CD4-positive, alpha-beta memory T cell (primary cell): ENCODE measurements at regions not wholly inside any gene's neighbourhood (a gene's known extent, or its start where the extent isn't known, plus 50 kb on each side); places are given as distances from the start of the nearest gene placed in this dataset.

Experiments
- CTCF ChIA-PET: fragments of 350-600 bp; sonication (Branson Sonifier 250); formaldehyde crosslinking; loops from one replicate; lab custom pipeline; 2021; ENCODE audit warnings: inconsistent platforms; ENCODE audit not compliant: partially characterized antibody; lab: Charles Lee
- POLR2A ChIA-PET: fragments of 350-600 bp; sonication (Branson Sonifier 250); formaldehyde crosslinking; loops from one replicate; lab custom pipeline; 2021; ENCODE audit not compliant: partially characterized antibody; lab: Charles Lee
- DNase-seq, 5 donors: peaks; one replicate each; pipeline versions ENCODE4 v3.0.0 to v3.0.0-alpha.2; 2020 to 2022; ENCODE audit warnings: mixed read lengths in 1 of 5
- H3K27ac ChIP-seq: one replicate; pipeline ENCODE4 v1.7.0; 2013; ENCODE audit warnings: low read depth, low read length
- H3K27me3 ChIP-seq: 2 replicates; pipeline ENCODE4 v1.7.0; 2013; ENCODE audit warnings: mild to moderate bottlenecking, low read length, moderate library complexity; ENCODE audit not compliant: insufficient read depth
- H3K36me3 ChIP-seq: 2 replicates; pipeline ENCODE4 v1.7.0; 2013; ENCODE audit warnings: mild to moderate bottlenecking, low read length, moderate library complexity; ENCODE audit not compliant: insufficient read depth
- H3K4me1 ChIP-seq: 2 replicates; pipeline ENCODE4 v1.7.0; 2013; ENCODE audit warnings: mild to moderate bottlenecking, low read length, moderate library complexity; ENCODE audit not compliant: insufficient read depth
- H3K4me3 ChIP-seq, 2 donors: one replicate each; pipeline ENCODE4 v1.7.0; 2013; ENCODE audit warnings: low read length in 2 of 2, mild to moderate bottlenecking in 1 of 2
- H3K9me3 ChIP-seq, 2 donors: one replicate each; pipeline ENCODE4 v1.7.0; 2013; ENCODE audit warnings: low read length in 2 of 2, control low read depth in 1 of 2; ENCODE audit not compliant: control insufficient read depth in 1 of 2
- H3K27ac Mint-ChIP-seq, 7 donors: one replicate each; pipeline ENCODE4 v1.8.0; 2020 to 2021; ENCODE audit warnings: mixed read lengths in 7 of 7, mild to moderate bottlenecking in 6 of 7, inconsistent platforms in 3 of 7, moderate library complexity in 3 of 7
- H3K27me3 Mint-ChIP-seq, 2 donors: one replicate each; pipeline ENCODE4 v1.8.0; 2020 to 2021; ENCODE audit warnings: mixed read lengths in 2 of 2
- H3K36me3 Mint-ChIP-seq, 2 donors: one replicate each; pipeline ENCODE4 v1.8.0; 2020 to 2021; ENCODE audit warnings: mixed read lengths in 2 of 2, inconsistent platforms in 1 of 2, mild to moderate bottlenecking in 1 of 2
- H3K4me1 Mint-ChIP-seq, 4 donors: one replicate each; pipeline ENCODE4 v1.8.0; 2020 to 2021; ENCODE audit warnings: mixed read lengths in 4 of 4, mild to moderate bottlenecking in 1 of 4
- H3K4me3 Mint-ChIP-seq, 8 donors: one replicate each; pipeline ENCODE4 v1.8.0; 2020 to 2021; ENCODE audit warnings: mixed read lengths in 8 of 8, mild to moderate bottlenecking in 7 of 8, moderate library complexity in 6 of 8, inconsistent platforms in 3 of 8
- H3K9me3 Mint-ChIP-seq, 8 donors: one replicate each; pipeline ENCODE4 v1.8.0; 2020 to 2021; ENCODE audit warnings: mixed read lengths in 8 of 8, mild to moderate bottlenecking in 5 of 8, inconsistent platforms in 3 of 8, moderate library complexity in 1 of 8
- intact Hi-C: fragments of 100-400 bp; cut with micrococcal nuclease; formaldehyde crosslinking; loops from one replicate; pipeline ENCODE4 v1.15.1; 2023

DNA sequence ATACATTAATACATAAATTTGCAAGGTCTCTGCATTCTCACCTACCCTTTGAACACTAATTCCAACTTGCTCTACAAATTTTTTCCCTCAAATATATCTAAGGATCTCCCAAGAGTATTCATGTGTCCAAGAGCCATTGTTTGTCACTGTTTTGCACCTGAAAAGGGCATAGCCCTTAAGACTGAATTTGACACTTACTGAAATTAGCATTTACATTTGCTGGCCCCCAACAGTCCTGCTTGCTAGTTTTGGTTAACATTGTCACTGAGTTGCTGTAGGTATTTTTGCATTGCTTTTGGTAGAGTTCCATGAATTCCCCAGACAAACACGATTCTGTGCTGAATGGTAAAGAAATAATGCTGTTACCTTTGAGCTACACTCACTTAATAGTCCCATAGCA is 57.3 kb downstream of the KCNA4 start:
- Histone ChIP-seq H3K27me3 (no peaks in the 10 kb centered on the region), H3K27ac (no peak overlapping the region), H3K4me3 (no peak overlapping the region), H3K4me1 (no peaks in the 10 kb centered on the region), H3K9me3 (no peaks in the 10 kb centered on the region), H3K36me3 (no peaks in the 10 kb centered on the region)
- no peaks in the 10 kb centered on the region for H3K27me3 Mint-ChIP-seq
- H3K9me3 Mint-ChIP-seq: peaks cover 0 to 7% (median 1%) of the 10 kb centered on the region in 8 donors
- no peaks in the 10 kb centered on the region for H3K4me1 Mint-ChIP-seq
- no peaks in the 10 kb centered on the region for H3K36me3 Mint-ChIP-seq
- no peak for DNase-seq
- CTCF ChIA-PET: no interaction called here
- H3K27ac Mint-ChIP-seq: no peak overlapping the region
- H3K4me3 Mint-ChIP-seq: no peak overlapping the region
- POLR2A ChIA-PET: no interaction called here
- intact Hi-C loops: no loop called here

DNA sequence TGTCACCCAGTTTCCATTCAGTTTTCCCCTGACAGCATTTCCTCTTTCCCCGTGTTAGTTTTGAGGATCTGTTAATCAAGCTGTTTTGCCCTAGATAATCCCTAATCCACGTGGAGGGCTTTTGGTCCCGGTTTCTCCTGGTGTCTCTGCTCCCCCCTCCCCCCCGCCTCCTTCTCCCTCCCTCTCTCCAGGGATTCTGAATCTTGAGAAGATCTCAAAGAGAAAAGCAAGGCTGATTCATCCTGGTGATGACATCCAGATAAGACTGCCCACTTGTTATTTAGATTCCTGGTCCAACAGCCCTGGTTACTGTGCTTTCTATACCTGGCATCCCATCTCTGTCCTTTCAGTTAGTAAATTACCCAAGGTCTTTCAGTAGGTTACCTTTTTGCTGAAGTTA is 59.4 kb downstream of the KCNA4 start:
- H3K27ac Mint-ChIP-seq: no peak overlapping the region
- Histone ChIP-seq H3K9me3 (no peaks in the 10 kb centered on the region), H3K27ac (no peak overlapping the region), H3K4me3 (no peak overlapping the region), H3K36me3 (no peaks in the 10 kb centered on the region), H3K27me3 (no peaks in the 10 kb centered on the region), H3K4me1 (no peaks in the 10 kb centered on the region)
- H3K36me3 Mint-ChIP-seq: no peaks in the 10 kb centered on the region
- no peaks in the 10 kb centered on the region for H3K4me1 Mint-ChIP-seq
- POLR2A ChIA-PET: no interaction called here
- CTCF ChIA-PET: no interaction called here
- H3K4me3 Mint-ChIP-seq: no peak overlapping the region
- intact Hi-C loops: no loop called here
- H3K9me3 Mint-ChIP-seq: peaks cover 0 to 11% (median 5%) of the 10 kb centered on the region in 8 donors
- H3K27me3 Mint-ChIP-seq: no peaks in the 10 kb centered on the region
- DNase-seq: no peak

DNA sequence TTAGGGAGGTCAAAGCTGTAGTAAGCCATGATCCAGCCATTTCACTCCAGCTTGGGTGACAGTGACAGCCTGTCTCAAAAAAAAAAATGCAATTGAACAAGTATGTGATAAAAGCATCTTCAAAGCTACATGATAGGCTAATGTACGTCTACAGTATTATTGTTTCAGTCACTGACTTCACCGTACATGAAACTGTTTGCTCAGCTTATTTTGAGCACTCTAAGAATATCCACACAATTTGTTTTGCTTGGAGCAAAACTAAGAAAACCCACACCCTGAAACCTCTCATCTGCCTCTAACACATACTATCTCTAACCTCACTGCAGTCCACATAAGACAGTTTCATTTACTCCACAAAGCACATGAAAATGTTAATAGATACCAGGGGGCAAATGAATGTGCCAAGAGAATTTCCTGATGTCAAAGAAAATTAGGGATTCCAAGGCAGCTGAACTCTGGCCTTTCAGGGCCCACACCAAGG is 60.7 kb downstream of the KCNA4 start:
- no peaks in the 10 kb centered on the region for H3K36me3 Mint-ChIP-seq
- intact Hi-C loops: no loop called here
- DNase-seq: no peak

DNA sequence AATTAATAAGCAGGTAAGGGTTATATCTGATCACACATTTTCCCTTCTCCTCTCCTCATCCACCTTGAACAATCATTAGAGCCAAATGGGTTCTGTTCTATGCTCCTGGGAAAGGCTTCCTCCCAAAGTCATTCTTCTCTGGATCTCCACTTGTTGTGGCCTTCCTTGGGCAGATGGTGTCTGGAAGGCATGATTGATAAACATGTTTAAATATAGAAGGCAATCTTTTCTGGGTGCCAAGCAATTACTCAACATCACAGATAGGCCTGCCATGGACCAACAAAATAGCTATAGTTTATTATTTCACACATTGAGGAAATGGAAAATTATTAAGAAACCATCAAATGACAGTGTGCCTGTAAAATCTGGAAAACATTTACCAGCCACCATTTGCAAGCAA is 73.5 kb downstream of the KCNA4 start:
- Histone ChIP-seq H3K27ac (no peak overlapping the region), H3K4me1 (no peaks in the 10 kb centered on the region), H3K9me3 (peaks cover 0 to 5% of the 10 kb centered on the region in 2 donors), H3K36me3 (no peaks in the 10 kb centered on the region), H3K4me3 (no peak overlapping the region), H3K27me3 (no peaks in the 10 kb centered on the region)
- H3K36me3 Mint-ChIP-seq: no peaks in the 10 kb centered on the region
- no peak for DNase-seq
- CTCF ChIA-PET: no interaction called here
- no peak overlapping the region for H3K27ac Mint-ChIP-seq
- H3K9me3 Mint-ChIP-seq: peaks cover 2 to 16% (median 7%) of the 10 kb centered on the region in 8 donors
- H3K4me3 Mint-ChIP-seq: no peak overlapping the region
- no peaks in the 10 kb centered on the region for H3K4me1 Mint-ChIP-seq
- H3K27me3 Mint-ChIP-seq: no peaks in the 10 kb centered on the region
- intact Hi-C loops: no loop called here
- POLR2A ChIA-PET: no interaction called here

More for the DNA sequence above, 60.7 kb downstream of the KCNA4 start:
- H3K4me1 Mint-ChIP-seq: no peaks in the 10 kb centered on the region
- POLR2A ChIA-PET: no interaction called here
- no peaks in the 10 kb centered on the region for H3K36me3 ChIP-seq
- no peaks in the 10 kb centered on the region for H3K4me1 ChIP-seq
- no peak overlapping the region for H3K4me3 ChIP-seq
- H3K27ac ChIP-seq: no peak overlapping the region
- H3K9me3 Mint-ChIP-seq: peaks cover 0 to 8% (median 4%) of the 10 kb centered on the region in 8 donors
- H3K9me3 ChIP-seq: no peaks in the 10 kb centered on the region
- H3K27me3 Mint-ChIP-seq: no peaks in the 10 kb centered on the region
- no peak overlapping the region for H3K27ac Mint-ChIP-seq
- no peak overlapping the region for H3K4me3 Mint-ChIP-seq
- CTCF ChIA-PET: no interaction called here
- no peaks in the 10 kb centered on the region for H3K27me3 ChIP-seq

- Histone ChIP-seq H3K9me3 (no peaks in the 10 kb centered on the region), H3K4me1 (no peaks in the 10 kb centered on the region), H3K27me3 (no peaks in the 10 kb centered on the region), H3K36me3 (no peaks in the 10 kb centered on the region), H3K4me3 (no peak overlapping the region), H3K27ac (no peak overlapping the region)
- Mint-ChIP-seq H3K4me1 (no peaks in the 10 kb centered on the region), H3K36me3 (no peaks in the 10 kb centered on the region), H3K27ac (no peak overlapping the region), H3K4me3 (no peak overlapping the region), H3K27me3 (no peaks in the 10 kb centered on the region), H3K9me3 (peaks cover 2 to 11% (median 7%) of the 10 kb centered on the region in 8 donors)
- ChIA-PET CTCF (no interaction called here), POLR2A (no interaction called here)
- no peak for DNase-seq
- intact Hi-C loops: no loop called here
Observed at GRCh38 chr11:29937526-29937925, 79.3 kb downstream of the KCNA4 start.

- Histone ChIP-seq H3K9me3 (no peaks in the 10 kb centered on the region), H3K4me1 (no peaks in the 10 kb centered on the region), H3K4me3 (no peak overlapping the region), H3K27ac (no peak overlapping the region), H3K36me3 (no peaks in the 10 kb centered on the region), H3K27me3 (no peaks in the 10 kb centered on the region)
- Mint-ChIP-seq H3K27ac (no peak overlapping the region), H3K4me3 (no peak overlapping the region), H3K36me3 (no peaks in the 10 kb centered on the region), H3K4me1 (no peaks in the 10 kb centered on the region), H3K27me3 (no peaks in the 10 kb centered on the region), H3K9me3 (peaks cover 3 to 12% (median 6%) of the 10 kb centered on the region in 8 donors)
- intact Hi-C loops: no loop called here
- ChIA-PET POLR2A (no interaction called here), CTCF (no interaction called here)
- no peak for DNase-seq
Observed at GRCh38 chr11:29934115-29934638, 82.7 kb downstream of the KCNA4 start.

DNA sequence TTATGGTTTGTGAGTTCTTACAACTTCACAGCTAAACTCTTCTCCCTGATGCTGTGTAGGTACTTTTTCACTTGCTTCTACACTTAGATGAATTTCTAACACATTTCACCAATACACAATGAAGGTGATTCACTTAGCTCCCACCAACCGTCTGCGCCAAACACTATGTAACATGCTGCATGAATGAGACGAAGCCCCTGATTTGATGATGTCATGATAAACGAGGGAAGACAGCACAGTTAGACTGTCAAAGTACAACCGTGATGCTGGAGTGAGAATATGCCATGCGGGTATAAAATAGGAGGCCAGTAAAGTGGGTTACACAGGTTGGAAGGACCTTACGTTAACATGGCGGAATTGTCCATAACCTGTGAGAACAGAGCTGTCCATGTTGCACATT is 100.8 kb downstream of the KCNA4 start:
- Histone ChIP-seq H3K4me1 (no peaks in the 10 kb centered on the region), H3K27ac (no peak overlapping the region), H3K4me3 (no peak overlapping the region), H3K27me3 (no peaks in the 10 kb centered on the region), H3K36me3 (no peaks in the 10 kb centered on the region), H3K9me3 (no peaks in the 10 kb centered on the region)
- no peak overlapping the region for H3K27ac Mint-ChIP-seq
- no peak for DNase-seq
- H3K4me3 Mint-ChIP-seq: no peak overlapping the region
- CTCF ChIA-PET: no interaction called here
- intact Hi-C loops: no loop called here
- H3K36me3 Mint-ChIP-seq: no peaks in the 10 kb centered on the region
- no peaks in the 10 kb centered on the region for H3K27me3 Mint-ChIP-seq
- peaks cover 0 to 10% (median 4%) of the 10 kb centered on the region in 8 donors for H3K9me3 Mint-ChIP-seq
- POLR2A ChIA-PET: no interaction called here
- no peaks in the 10 kb centered on the region for H3K4me1 Mint-ChIP-seq
